SK-MEL-5 (cell line): ENCODE measurements at regions not wholly inside any gene's neighbourhood (a gene's known extent, or its start where the extent isn't known, plus 50 kb on each side); places are given as distances from the start of the nearest gene placed in this dataset.
A peak's percentile ranks its signal among the peaks of the same experiment; 100 is the strongest.
"Not testable (repeated sequence)": the region's sequence is repeated elsewhere in the genome, so short reads cannot be mapped to it uniquely, and the experiment has no call there.

Experiments used
- DNase-seq: peaks from one replicate; pipeline ENCODE4 v3.0.0-alpha.2; 2016; ENCODE audit warnings: low read depth, low spot score
- in situ Hi-C: cut with HindIII; loops from 2 replicates; pipeline ENCODE4 v1.10.0; 2016; ENCODE audit warnings: low sequenced_read_pairs, high pct_unique_total_duplicates, low pct_unique_long_range_greater_than_20kb

GRCh38 chr2:66632882-66633281 lies 198.0 kb downstream of the MEIS1 start:
- in situ Hi-C loops, DNase-seq: not testable (repeated sequence)

GRCh38 chr2:66633631-66634030 lies 198.7 kb downstream of the MEIS1 start:
- DNase-seq: no peak
- in situ Hi-C loops: no loop called here

GRCh38 chr2:66634784-66635183 lies 199.9 kb downstream of the MEIS1 start:
- no peak for DNase-seq
- in situ Hi-C loops: no loop called here

GRCh38 chr2:66641685-66642084 lies 206.8 kb downstream of the MEIS1 start:
- DNase-seq: no peak
- in situ Hi-C loops: no loop called here

- in situ Hi-C loops, DNase-seq: not testable (repeated sequence)
These were observed 213.2 kb downstream of the MEIS1 start for GRCh38 chr2:66648081-66648480.

- in situ Hi-C loops: no loop called here
- DNase-seq: no peak
These were observed 214.1 kb downstream of the MEIS1 start for GRCh38 chr2:66649006-66649405.

GRCh38 chr2:66651295-66651694 lies 216.4 kb downstream of the MEIS1 start:
- in situ Hi-C loops: no loop called here

GRCh38 chr2:66660804-66661203 lies 225.9 kb downstream of the MEIS1 start:
- no peak for DNase-seq
- in situ Hi-C loops: no loop called here

More at GRCh38 chr2:66651295-66651694, 216.4 kb downstream of the MEIS1 start:
- DNase-seq: no peak

- in situ Hi-C loops: no loop called here
- no peak for DNase-seq
These were observed 226.6 kb downstream of the MEIS1 start for GRCh38 chr2:66661253-66662173.

GRCh38 chr2:66665124-66665984 lies 230.4 kb downstream of the MEIS1 start:
- in situ Hi-C loops: no loop called here
- no peak for DNase-seq

- no peak for DNase-seq
- in situ Hi-C loops: no loop called here
These were observed 232.4 kb downstream of the MEIS1 start for GRCh38 chr2:66667301-66667700.

- in situ Hi-C loops: no loop called here
- peak; percentile 61 for DNase-seq
These were observed 238.4 kb downstream of the MEIS1 start for GRCh38 chr2:66673286-66673685.

GRCh38 chr2:66674087-66674486 lies 239.2 kb downstream of the MEIS1 start:
- in situ Hi-C loops: no loop called here
- no peak for DNase-seq

- in situ Hi-C loops: no loop called here
These were observed 240.7 kb downstream of the MEIS1 start for GRCh38 chr2:66675591-66675990.

GRCh38 chr2:66679442-66679841 lies 244.5 kb downstream of the MEIS1 start:
- no peak for DNase-seq
- in situ Hi-C loops: no loop called here

More at GRCh38 chr2:66675591-66675990, 240.7 kb downstream of the MEIS1 start:
- DNase-seq: no peak

- in situ Hi-C loops: no loop called here
- DNase-seq: no peak
These were observed 247.6 kb downstream of the MEIS1 start for GRCh38 chr2:66682476-66682875.

- no peak for DNase-seq
- in situ Hi-C loops: no loop called here
These were observed 248.1 kb downstream of the MEIS1 start for GRCh38 chr2:66683064-66683463.

GRCh38 chr2:66683599-66683998 lies 248.7 kb downstream of the MEIS1 start:
- in situ Hi-C loops: no loop called here
- DNase-seq: no peak
